Mucosa of gallbladder (tissue), 1 donor: ENCODE measurements at regions not wholly inside any gene's neighbourhood (a gene's known extent, or its start where the extent isn't known, plus 50 kb on each side); places are given as distances from the start of the nearest gene placed in this dataset.
"Not testable (repeated sequence)": the region's sequence is repeated elsewhere in the genome, so short reads cannot be mapped to it uniquely, and the experiment has no call there.

Experiments used
- DNase-seq: peaks from one replicate; pipeline ENCODE4 v3.0.0-alpha.2; 2020; ENCODE audit warnings: low spot score
- donor health status: DM: no; HTN: no; CAD: no.

GRCh38 chr13:84588023-84588422 is 705.7 kb upstream of the SLITRK1 start:
- DNase-seq = no peak

- DNase-seq = not testable (repeated sequence)
These were observed 697.6 kb upstream of the SLITRK1 start for GRCh38 chr13:84579901-84580300.

GRCh38 chr13:84574851-84575250 is 692.6 kb upstream of the SLITRK1 start:
- DNase-seq = no peak

GRCh38 chr13:84571264-84571663 is 689.0 kb upstream of the SLITRK1 start:
- DNase-seq = no peak

GRCh38 chr13:84570831-84571230 is 688.6 kb upstream of the SLITRK1 start:
- no peak for DNase-seq

- DNase-seq = no peak
These were observed 687.1 kb upstream of the SLITRK1 start for GRCh38 chr13:84569366-84569765.

GRCh38 chr13:84567848-84568247 is 685.6 kb upstream of the SLITRK1 start:
- no peak for DNase-seq

GRCh38 chr13:84566780-84567179 is 684.5 kb upstream of the SLITRK1 start:
- DNase-seq = no peak

GRCh38 chr13:84563611-84564010 is 681.3 kb upstream of the SLITRK1 start:
- no peak for DNase-seq

GRCh38 chr13:84553227-84553626 is 671.0 kb upstream of the SLITRK1 start:
- no peak for DNase-seq

- DNase-seq = no peak
These were observed 661.7 kb upstream of the SLITRK1 start for GRCh38 chr13:84543962-84544361.

GRCh38 chr13:84542348-84542747 is 660.1 kb upstream of the SLITRK1 start:
- DNase-seq = no peak

GRCh38 chr13:84536906-84537305 is 654.6 kb upstream of the SLITRK1 start:
- no peak for DNase-seq

GRCh38 chr13:84528408-84529070 is 646.3 kb upstream of the SLITRK1 start:
- no peak for DNase-seq

GRCh38 chr13:84525865-84526264 is 643.6 kb upstream of the SLITRK1 start:
- no peak for DNase-seq

GRCh38 chr13:84524586-84524985 is 642.3 kb upstream of the SLITRK1 start:
- no peak for DNase-seq

GRCh38 chr13:84500016-84500415 is 617.7 kb upstream of the SLITRK1 start:
- no peak for DNase-seq

GRCh38 chr13:84497613-84498012 is 615.3 kb upstream of the SLITRK1 start:
- no peak for DNase-seq

- DNase-seq = no peak
These were observed 609.7 kb upstream of the SLITRK1 start for GRCh38 chr13:84491952-84492351.

- DNase-seq = no peak
These were observed 605.5 kb upstream of the SLITRK1 start for GRCh38 chr13:84487752-84488151.

- DNase-seq = no peak
These were observed 599.7 kb upstream of the SLITRK1 start for GRCh38 chr13:84481958-84482357.

GRCh38 chr13:84479656-84480055 is 597.4 kb upstream of the SLITRK1 start:
- DNase-seq = no peak

- no peak for DNase-seq
These were observed 588.3 kb upstream of the SLITRK1 start for GRCh38 chr13:84470528-84470927.

GRCh38 chr13:84466461-84466860 is 584.2 kb upstream of the SLITRK1 start:
- no peak for DNase-seq
